ENCODE measurements at regions not wholly inside any gene's neighbourhood (a gene's known extent, or its start where the extent isn't known, plus 50 kb on each side); places are given as distances from the start of the nearest gene placed in this dataset.

GRCh38 chr15:96894659-96895058, 564.2 kb downstream of the NR2F2 start:
- Histone ChIP-seq H3K9me3 (ENCODE audit: low read length) (0 out of 2 replicates have a peak, but pooled peaks cover under 1% of the 10 kb centered on the region), H3K4me3 (replicated peaks in 1 of 3; ENCODE audit: insufficient read depth in 1 of 3, low read depth in 2 of 3, low read length in 3 of 3) (no peak overlapping the region), H3K4me2 (ENCODE audit: low read depth, low read length) (no peak overlapping the region), H3K79me2 (ENCODE audit: insufficient read depth, low read length) (no peaks in the 10 kb centered on the region), H4K20me1 (ENCODE audit: insufficient read depth, low read length) (no peaks in the 10 kb centered on the region), H3K27me3 (ENCODE audit: control insufficient read depth in 1 of 2, insufficient read depth in 2 of 2, low read length in 2 of 2) (no peaks in the 10 kb centered on the region; a peak in 1 of 5 replicates), H2AFZ (ENCODE audit: low read length) (no peak overlapping the region), H3K27ac (ENCODE audit: extremely low read length, insufficient read depth, low read length) (no peak overlapping the region), H3K36me3 (replicated peaks in 1 of 2; ENCODE audit: control insufficient read depth in 1 of 2, insufficient read depth in 2 of 2, low read length in 2 of 2) (no peaks in the 10 kb centered on the region), H3K9ac (ENCODE audit: insufficient read depth, low read depth, low read length) (no peak overlapping the region), H3K4me1 (ENCODE audit: insufficient read depth, low read length) (no peaks in the 10 kb centered on the region)
- no TSS peak for BruUV-seq (replicated peaks)
- CTCF ChIA-PET (ENCODE audit: low intra/inter-chr PET ratio, low total read pairs) = no interaction called here
- FAIRE-seq (no peak), ATAC-seq (no peak), DNase-seq (ENCODE audit: low spot score) (no peak)
- in situ Hi-C loops (cut with HindIII; ENCODE audit: extremely low pct_ligation_motif_present, low pct_unique_long_range_greater_than_20kb) (loop anchor here (10.0 kb wide), 1 partner anchor 560 kb away; the partner anchor contains the start of gene NR2F2), intact Hi-C loops (cut with micrococcal nuclease; ENCODE audit: unreplicated experiment) (no loop called here)
- 92% methylated on average over 1 of the region's 1 CpG for WGBS (ENCODE audit: low lambda C conversion rate)
- no peak for TF ChIP-seq SRSF1 (optimal IDR thresholded peaks at IDR 0.05; ENCODE audit: low read depth, low read length)
- POLR2A ChIA-PET = no interaction called here

DNA sequence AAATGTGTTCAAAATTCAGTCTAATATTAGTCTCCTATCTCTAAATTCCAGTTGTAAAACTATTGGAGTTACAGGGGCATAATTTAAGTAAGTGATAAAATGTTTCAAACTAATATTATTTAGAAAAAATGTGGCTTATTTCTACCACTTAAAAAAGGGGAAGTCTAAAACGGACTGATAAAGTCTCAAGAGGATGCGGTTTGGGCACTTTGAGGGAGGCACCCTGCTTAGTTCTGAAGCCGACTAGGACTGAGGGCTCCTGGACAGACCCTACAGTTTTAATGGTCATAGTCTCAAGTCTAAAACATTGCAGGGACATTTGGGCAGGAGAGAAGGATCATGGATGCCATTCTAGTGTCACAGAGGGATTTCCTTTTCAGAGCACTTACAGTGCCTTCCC, 566.3 kb downstream of the NR2F2 start:
- DNase-seq (ENCODE audit: low spot score) (no peak), ATAC-seq (no peak), FAIRE-seq (no peak)
- Histone ChIP-seq H3K79me2 (ENCODE audit: insufficient read depth, low read length) (no peaks in the 10 kb centered on the region), H3K9ac (ENCODE audit: insufficient read depth, low read depth, low read length) (no peak overlapping the region), H3K9me3 (ENCODE audit: low read length) (peaks cover 19% of the 10 kb centered on the region), H3K36me3 (replicated peaks in 1 of 2; ENCODE audit: control insufficient read depth in 1 of 2, insufficient read depth in 2 of 2, low read length in 2 of 2) (no peaks in the 10 kb centered on the region), H3K4me1 (ENCODE audit: insufficient read depth, low read length) (no peaks in the 10 kb centered on the region), H3K4me3 (replicated peaks in 1 of 3; ENCODE audit: insufficient read depth in 1 of 3, low read depth in 2 of 3, low read length in 3 of 3) (no peak overlapping the region), H3K4me2 (ENCODE audit: low read depth, low read length) (no peak overlapping the region), H2AFZ (ENCODE audit: low read length) (no peak overlapping the region), H3K27me3 (ENCODE audit: control insufficient read depth in 1 of 2, insufficient read depth in 2 of 2, low read length in 2 of 2) (no peaks in the 10 kb centered on the region), H3K27ac (ENCODE audit: extremely low read length, insufficient read depth, low read length) (no peak overlapping the region), H4K20me1 (ENCODE audit: insufficient read depth, low read length) (no peaks in the 10 kb centered on the region)
- WGBS (ENCODE audit: low lambda C conversion rate) = 3% methylated on average over 3 of the region's 3 CpGs
- TF ChIP-seq SMARCC2 (IDR thresholded peaks at IDR 0.05) = no peak
- no peak for TF ChIP-seq PRPF4 (IDR thresholded peaks at IDR 0.05; ENCODE audit: low read depth, low read length, poor library complexity, severe bottlenecking)
- TF ChIP-seq KDM4B (CRISPR knock-in tag; IDR thresholded peaks at IDR 0.05) = no peak
- no peak for TF ChIP-seq ZNF564 (CRISPR knock-in tag; IDR thresholded peaks at IDR 0.05)
- TF ChIP-seq ZNF326 (CRISPR knock-in tag; IDR thresholded peaks at IDR 0.05; ENCODE audit: borderline replicate concordance) = no peak
- TF ChIP-seq CHCHD3 (CRISPR knock-in tag; IDR thresholded peaks at IDR 0.05) = no peak
- TF ChIP-seq, protein P1, sequence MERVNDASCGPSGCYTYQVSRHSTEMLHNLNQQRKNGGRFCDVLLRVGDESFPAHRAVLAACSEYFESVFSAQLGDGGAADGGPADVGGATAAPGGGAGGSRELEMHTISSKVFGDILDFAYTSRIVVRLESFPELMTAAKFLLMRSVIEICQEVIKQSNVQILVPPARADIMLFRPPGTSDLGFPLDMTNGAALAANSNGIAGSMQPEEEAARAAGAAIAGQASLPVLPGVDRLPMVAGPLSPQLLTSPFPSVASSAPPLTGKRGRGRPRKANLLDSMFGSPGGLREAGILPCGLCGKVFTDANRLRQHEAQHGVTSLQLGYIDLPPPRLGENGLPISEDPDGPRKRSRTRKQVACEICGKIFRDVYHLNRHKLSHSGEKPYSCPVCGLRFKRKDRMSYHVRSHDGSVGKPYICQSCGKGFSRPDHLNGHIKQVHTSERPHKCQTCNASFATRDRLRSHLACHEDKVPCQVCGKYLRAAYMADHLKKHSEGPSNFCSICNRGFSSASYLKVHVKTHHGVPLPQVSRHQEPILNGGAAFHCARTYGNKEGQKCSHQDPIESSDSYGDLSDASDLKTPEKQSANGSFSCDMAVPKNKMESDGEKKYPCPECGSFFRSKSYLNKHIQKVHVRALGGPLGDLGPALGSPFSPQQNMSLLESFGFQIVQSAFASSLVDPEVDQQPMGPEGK (CRISPR knock-in tag; IDR thresholded peaks at IDR 0.05) = no peak
- no peak for TF ChIP-seq SP5 (CRISPR knock-in tag; IDR thresholded peaks at IDR 0.05; ENCODE audit: borderline replicate concordance, low read depth)
- TF ChIP-seq ZNF546 (CRISPR knock-in tag; conservative IDR thresholded peaks at IDR 0.05) = no peak
- TF ChIP-seq PPARG (CRISPR knock-in tag; conservative IDR thresholded peaks at IDR 0.05) = no peak
- TF ChIP-seq MXD4 (CRISPR knock-in tag; IDR thresholded peaks at IDR 0.05) = no peak
- CTCF ChIA-PET (ENCODE audit: low intra/inter-chr PET ratio, low total read pairs) = no interaction called here
- POLR2A ChIA-PET = no interaction called here
- intact Hi-C loops (cut with micrococcal nuclease; ENCODE audit: unreplicated experiment) = no loop called here
- BruUV-seq (replicated peaks) = no TSS peak
- in situ Hi-C loops (cut with HindIII; ENCODE audit: extremely low pct_ligation_motif_present, low pct_unique_long_range_greater_than_20kb) = loop anchor here (10.0 kb wide), 1 partner anchor 562 kb away; the partner anchor contains the start of gene NR2F2

Data from HepG2 (cell line).